ENCODE measurements at regions not wholly inside any gene's neighbourhood (a gene's known extent, or its start where the extent isn't known, plus 50 kb on each side); places are given as distances from the start of the nearest gene placed in this dataset.

GRCh38 chr17:12457493-12457892, 208.2 kb upstream of the MYOCD start:
- no peak for DNase-seq

GRCh38 chr17:12459736-12460135, 206.0 kb upstream of the MYOCD start:
- DNase-seq, result no peak

DNA sequence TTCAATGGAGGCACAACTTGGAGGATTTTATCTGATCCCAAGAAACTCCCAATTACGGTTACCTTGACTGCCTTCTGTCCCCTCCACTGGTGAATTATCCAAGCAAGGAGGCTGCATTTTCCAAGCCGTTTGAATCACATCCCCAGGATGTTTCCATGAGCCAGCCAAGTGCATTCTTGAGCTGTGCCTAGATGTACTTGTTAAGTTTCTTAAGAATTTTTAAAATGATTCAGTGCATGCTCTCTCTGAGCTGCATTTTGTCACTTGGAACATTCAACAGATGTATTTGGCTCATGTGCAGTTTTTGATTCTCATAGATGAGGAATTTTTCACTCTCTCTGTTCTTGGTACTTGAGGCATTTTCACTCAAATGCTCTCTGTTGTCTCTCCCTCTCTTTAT, 202.6 kb upstream of the MYOCD start:
- no peak for DNase-seq

GRCh38 chr17:12472252-12473173, 193.2 kb upstream of the MYOCD start:
- no peak for DNase-seq

GRCh38 chr17:12478311-12478710, 187.4 kb upstream of the MYOCD start:
- no peak for DNase-seq

DNA sequence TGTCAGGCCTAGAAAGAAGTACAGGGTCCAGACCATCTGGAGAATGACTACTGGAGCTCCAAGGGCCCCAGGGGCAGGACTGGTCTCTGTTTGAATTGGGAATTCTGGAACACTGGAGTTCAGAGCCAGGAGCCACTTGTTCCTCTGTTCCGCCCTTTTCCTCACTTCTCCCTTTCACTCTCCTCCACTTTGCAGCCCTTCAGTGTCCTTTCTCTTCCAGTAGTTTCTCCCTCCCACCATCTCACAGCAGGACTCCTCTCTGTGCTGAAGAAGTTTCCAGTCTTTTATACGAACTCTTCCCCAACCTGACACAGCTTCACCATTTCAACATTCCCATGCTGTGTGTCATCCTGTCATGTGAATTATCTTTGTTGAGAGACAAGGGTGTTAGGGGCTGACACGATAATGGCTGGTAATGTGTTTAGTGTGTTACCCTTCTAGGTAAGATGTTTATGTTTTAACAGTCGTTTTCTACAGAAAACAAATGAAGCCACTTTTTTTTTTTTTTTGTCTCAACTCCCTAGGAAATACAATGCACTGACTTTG, 180.3 kb upstream of the MYOCD start:
- no peak for DNase-seq

DNA sequence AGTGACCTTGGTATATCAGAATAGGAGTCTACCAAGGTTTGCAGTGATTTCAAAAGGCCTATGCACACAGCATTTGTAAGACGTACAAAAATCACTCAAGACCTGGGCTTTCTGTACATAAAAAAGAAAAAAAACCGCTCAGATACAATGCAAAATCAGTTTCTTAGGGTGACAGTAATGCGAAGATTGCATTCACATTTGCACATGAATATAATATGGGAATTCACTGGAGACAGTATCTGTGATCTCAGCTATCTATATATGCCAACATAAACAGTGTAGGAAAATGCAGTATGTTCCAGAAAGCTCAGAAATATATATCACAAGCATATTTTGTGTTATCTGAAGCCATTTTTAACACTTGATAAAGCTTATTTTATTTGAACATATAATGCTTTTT, 176.4 kb upstream of the MYOCD start:
- DNase-seq, result no peak

DNA sequence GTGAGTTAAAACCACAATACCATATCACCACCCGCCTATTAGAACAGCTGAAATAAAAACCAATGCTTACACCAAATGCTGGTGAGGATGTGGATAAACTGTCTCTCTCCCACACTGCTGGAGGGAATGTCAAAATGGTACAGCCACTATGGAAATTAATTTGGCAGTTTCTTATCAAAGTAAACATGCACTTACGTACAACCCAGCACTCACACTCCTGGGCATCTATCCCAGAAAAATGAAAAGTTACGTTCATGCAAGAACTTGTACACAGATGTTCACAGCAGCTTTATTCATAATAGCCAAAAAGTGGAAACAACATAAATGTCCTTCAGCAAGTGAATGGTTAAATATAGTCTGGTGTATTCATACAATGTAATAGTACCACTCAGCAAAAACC, 173.2 kb upstream of the MYOCD start:
- no peak for DNase-seq

DNA sequence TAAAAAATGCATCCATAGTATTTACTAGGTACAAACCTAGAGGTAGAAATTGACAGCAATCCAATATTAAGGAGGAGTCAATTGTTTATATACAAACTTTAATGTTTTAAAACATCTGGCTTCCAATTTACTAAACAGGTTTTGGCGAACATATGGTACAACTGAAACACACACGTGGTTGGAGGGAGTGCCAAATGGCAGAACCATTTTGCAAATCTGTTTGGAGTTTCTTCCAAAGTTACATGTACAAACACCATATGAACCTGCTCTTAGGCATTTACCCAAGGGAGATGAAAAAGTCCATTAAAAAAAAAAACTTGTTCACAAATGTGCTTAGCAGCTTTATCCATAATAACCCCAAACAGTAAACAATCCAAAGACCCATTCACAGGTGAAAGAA, 159.8 kb upstream of the MYOCD start:
- no peak for DNase-seq

DNA sequence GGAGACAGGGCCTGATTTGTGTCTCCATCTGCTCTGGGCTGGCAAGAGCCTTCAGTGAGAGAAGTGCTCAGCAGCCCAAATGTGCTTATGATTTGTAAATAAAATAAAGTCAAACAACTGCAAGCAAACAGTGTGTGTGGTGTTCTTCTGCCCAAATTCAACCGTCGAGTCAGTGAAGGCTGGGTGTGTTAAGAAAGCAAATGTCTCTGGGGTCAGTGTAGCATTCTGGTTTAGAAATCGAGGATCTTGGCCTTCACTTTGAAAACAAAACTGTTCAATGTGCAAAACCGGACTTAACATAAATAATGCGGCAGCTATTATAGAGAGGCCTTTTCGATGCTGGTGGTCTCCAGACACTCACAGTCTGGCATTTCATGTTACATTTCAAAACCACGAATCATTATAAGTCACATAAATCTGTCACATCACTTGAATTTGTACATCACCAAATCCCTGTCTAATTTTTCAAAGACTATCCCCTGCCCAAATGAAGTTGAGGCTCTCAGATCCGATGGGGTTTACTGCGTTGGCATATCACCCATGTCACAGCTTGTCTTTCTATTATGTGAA, 158.6 kb upstream of the MYOCD start:
- no peak for DNase-seq

DNA sequence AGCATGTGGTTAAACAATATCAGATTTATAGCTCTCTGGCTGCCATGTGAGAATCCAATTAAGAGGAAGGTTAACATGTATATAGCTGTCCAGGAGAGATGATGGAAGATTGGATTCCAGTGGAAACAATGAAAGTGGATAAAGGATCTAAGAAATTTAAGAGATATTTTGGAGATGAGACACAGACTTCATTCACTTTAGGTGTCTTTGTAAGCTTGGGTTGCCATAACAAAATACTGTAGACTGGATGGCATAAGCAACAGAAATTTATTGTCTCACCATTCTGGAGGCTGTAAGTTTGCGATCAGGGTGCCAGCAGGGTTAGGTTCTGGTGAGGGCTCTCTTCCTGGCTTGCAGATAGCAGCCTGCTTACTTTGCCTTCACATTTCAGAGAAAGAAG, 155.9 kb upstream of the MYOCD start:
- DNase-seq, result no peak

DNA sequence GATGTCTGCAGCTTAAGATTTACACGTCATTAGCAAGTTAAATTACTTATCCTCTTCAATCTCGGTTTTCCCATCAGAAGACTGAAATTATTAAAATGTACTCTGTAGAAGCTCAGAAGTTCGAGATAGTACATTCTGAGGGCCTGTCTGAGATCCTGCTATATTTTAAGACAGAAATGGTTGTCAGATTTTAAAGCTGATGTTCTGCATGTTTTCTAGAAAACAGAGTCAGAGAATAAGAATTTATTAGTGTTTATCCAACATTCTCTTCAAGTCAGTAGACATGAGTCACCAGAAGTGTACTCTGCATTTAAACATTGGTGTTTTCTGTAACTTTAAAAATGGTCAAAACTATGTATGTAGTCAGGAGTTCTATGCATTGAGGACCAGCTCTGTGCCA, 155.2 kb upstream of the MYOCD start:
- no peak for DNase-seq

DNA sequence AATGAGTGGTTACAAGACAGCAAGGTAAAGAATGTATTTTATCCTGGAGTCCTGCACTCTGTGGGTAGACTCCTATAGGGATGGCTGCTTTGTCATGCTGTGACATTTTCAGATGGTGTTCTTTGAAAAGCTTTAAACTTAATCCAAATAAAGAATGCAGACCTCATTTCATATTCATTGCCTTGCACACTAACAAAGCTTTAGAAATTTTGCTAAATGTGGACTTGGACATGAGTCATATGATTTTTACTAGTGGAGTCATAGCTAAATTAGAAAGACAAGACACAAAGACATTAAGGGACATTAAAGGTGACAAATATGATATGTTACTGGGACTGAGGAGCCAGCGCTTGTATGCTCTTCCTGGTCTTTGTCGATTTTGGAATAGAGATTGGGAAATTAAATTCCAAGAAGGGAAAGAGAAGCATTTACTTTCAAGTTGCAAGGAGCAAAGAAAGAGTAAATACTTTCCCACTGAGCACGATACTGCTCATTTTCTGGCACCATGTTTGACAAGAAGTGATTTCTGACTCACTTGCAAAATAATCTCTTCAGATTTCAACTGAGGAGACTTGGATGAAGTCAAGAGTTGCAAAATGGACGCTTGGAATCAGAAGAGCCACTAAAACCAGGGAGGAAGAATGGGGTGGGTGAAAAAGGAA, 152.9 kb upstream of the MYOCD start:
- DNase-seq, result no peak

GRCh38 chr17:12514596-12514995, 151.1 kb upstream of the MYOCD start:
- no peak for DNase-seq

GRCh38 chr17:12519956-12520594, 145.6 kb upstream of the MYOCD start:
- no peak for DNase-seq

DNA sequence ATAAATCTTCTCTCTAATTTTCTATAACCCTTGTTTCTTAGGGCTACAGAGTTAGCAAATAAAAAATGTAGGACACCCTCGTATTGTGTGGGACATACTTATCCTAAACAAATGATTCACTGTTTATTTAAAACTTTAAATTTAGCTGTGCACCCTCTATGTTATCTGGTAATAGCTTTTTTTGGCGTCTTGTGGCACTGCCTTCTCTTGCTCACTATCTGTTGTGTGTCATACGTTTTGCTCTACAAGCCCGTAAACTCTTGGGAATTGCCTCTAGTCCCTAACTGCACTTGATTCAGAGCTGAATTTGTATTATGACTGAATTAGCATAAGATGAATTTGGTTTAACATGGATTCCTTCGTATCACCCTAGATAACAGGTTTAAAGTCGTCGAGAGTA, 144.3 kb upstream of the MYOCD start:
- no peak for DNase-seq

DNA sequence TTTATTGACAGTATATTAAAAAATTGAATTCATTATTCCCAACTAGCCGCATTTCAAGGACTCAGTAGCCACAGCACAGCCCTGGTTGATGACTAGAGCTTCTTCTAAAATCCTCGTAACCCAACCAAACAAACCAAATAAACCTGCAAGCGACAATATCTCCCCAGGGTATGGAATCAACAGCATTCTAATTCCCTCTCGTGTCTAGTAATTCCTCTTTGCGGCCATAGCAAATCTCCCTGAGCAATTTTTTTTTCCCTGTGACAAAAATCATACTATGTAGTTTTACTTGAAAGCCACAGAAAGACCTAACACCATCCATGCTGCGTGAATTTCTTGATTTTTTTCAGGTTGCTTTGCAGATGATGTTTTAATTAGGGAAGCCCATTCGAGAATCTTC, 143.4 kb upstream of the MYOCD start:
- DNase-seq, result no peak

DNA sequence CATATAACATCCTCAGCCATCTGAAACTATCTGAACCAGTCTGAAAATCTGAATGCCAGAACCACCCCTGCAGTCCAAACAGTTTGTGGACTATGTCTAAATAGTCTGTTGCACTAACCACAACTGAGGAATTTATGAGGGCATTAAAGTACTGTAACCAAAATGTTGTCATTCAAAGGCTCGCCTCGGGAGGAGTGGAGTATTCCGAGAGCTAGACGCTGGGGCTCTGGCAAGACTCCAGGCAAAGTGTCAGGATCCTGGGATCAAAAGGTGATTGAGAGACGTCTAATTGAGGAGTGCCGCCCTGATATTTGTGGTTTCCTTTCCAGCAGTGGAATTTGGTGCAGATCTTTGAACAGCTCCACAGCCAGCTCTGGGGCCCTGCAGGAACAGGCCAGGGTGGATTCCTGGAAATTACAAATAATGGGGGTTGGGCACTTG, 142.9 kb upstream of the MYOCD start:
- DNase-seq, result no peak

DNA sequence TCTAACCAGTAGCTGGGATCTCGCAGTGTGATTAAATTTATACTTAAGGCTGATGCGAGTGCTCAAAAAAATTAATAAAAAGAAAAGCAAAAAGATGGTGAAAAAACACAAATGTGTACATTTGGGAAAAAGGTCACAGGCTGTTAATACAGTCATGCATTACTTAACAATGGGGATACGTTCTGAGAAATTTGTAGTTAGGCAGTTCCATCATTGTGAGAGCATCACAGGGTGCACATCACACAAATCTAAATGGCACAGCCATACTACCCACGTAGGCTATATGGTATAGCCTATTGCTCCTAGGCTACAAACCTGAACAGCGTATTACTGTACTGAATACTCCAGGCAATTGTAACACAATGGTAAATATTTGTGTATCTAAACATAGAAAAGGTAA, 142.4 kb upstream of the MYOCD start:
- DNase-seq, result no peak

- no peak for DNase-seq
These were observed 137.7 kb upstream of the MYOCD start for GRCh38 chr17:12528036-12528435.

DNA sequence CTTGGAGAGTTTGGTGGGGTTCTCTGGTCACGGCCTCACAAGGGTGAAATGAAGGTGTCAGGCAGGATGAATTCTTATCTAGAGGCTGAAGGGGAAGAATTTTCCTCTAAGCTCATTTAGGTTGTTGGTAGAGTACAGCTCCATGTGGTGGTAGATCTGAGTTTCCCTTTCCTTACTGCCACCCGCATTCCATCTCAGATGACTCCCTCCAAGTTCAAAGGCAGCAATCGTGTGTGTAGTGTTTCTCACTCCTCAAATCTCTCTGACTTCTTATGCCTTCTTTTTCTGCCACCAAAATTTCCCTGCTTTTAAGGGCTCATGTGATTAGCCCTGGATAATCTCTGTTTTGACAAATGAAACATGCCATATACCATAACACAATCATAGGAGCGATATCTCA, 135.5 kb upstream of the MYOCD start:
- DNase-seq, result no peak

GRCh38 chr17:12536021-12536420, 129.7 kb upstream of the MYOCD start:
- DNase-seq, result no peak

DNA sequence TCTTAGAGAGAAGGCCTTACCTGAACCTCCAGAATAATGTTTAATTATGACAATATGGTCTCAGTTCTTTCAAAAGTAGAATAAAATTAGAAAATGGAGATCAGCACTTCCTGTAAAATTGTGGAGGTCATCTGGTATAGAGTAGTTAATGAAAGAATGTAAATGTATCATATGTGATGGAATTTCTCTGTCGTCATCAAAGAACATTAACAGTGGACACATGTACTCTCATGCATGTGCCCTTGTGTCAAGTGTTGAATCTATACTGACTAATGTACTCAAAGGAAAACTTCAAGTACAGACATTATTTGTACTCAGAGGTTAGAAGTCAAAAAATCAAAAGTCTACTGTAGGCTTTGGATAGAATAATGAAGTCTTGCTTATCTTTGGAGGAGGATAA, 129.2 kb upstream of the MYOCD start:
- DNase-seq, result no peak

Measured in activated CD4-positive, alpha-beta T cell treated with anti-CD3 and anti-CD28 coated beads, Interleukin-2, Interleukin-6, amounts not matched to agents 100 ng/mL and 50 ng/mL, durations not matched to agents 16 hours and 8 hours (primary cell).